ENCODE measurements at regions not wholly inside any gene's neighbourhood (a gene's known extent, or its start where the extent isn't known, plus 50 kb on each side); places are given as distances from the start of the nearest gene placed in this dataset.

GRCh38 chr2:71791501-71792135 is 338.3 kb downstream of the DYSF start:
- TF ChIP-seq REST (IDR thresholded peaks at IDR 0.05; ENCODE audit: insufficient read depth in 1 of 2, low read depth in 2 of 2, low read length in 1 of 2): no peak
- TF ChIP-seq TCF7L2 (IDR thresholded peaks at IDR 0.05; ENCODE audit: low read depth, low read length): no peak
- TF ChIP-seq SIN3A (IDR thresholded peaks at IDR 0.05; ENCODE audit: borderline replicate concordance, insufficient read depth, low read depth, low read length): no peak
- TF ChIP-seq CTCF (IDR thresholded peaks at IDR 0.05): no peak
- no peak for TF ChIP-seq POLR2AphosphoS5 (IDR thresholded peaks at IDR 0.05; ENCODE audit: low read depth, low read length)
- BruUV-seq (replicated peaks): no TSS peak

GRCh38 chr2:71791061-71791450 is 337.7 kb downstream of the DYSF start:
- ATAC-seq (no peak), DNase-seq (ENCODE audit: low read depth, low spot score) (no peak)
- Histone ChIP-seq H3K36me3 (ENCODE audit: control insufficient read depth, insufficient read depth, low read length) (no peaks in the 10 kb centered on the region), H3K4me3 (ENCODE audit: low read depth in 2 of 2, low read length in 2 of 2) (no peak overlapping the region), H3K27ac (ENCODE audit: low read length) (no peak overlapping the region), H3K9me3 (ENCODE audit: control insufficient read depth, insufficient read depth, low read depth, low read length) (no peaks in the 10 kb centered on the region), H3K4me1 (ENCODE audit: control insufficient read depth, insufficient read depth, low read length) (peaks cover 20% of the 10 kb centered on the region), H3K27me3 (ENCODE audit: control insufficient read depth, insufficient read depth, low read length) (no peaks in the 10 kb centered on the region)
- BruUV-seq (replicated peaks): no TSS peak
- intact Hi-C loops (cut with micrococcal nuclease; ENCODE audit: unreplicated experiment): no loop called here
- POLR2A ChIA-PET: no interaction called here
- CTCF ChIA-PET: no interaction called here
- in situ Hi-C loops (cut with HindIII; ENCODE audit: low pct_unique_long_range_greater_than_20kb, low sequenced_read_pairs): no loop called here
- no peak for TF ChIP-seq CTCF (IDR thresholded peaks at IDR 0.05)
- no peak for TF ChIP-seq REST (IDR thresholded peaks at IDR 0.05; ENCODE audit: insufficient read depth in 1 of 2, low read depth in 2 of 2, low read length in 1 of 2)
- TF ChIP-seq POLR2AphosphoS5 (IDR thresholded peaks at IDR 0.05; ENCODE audit: low read depth, low read length): no peak
- no peak for TF ChIP-seq SIN3A (IDR thresholded peaks at IDR 0.05; ENCODE audit: borderline replicate concordance, insufficient read depth, low read depth, low read length)
- TF ChIP-seq TCF7L2 (IDR thresholded peaks at IDR 0.05; ENCODE audit: low read depth, low read length): no peak; the same call in 1 of the 2 replicates

More at GRCh38 chr2:71791501-71792135, 338.3 kb downstream of the DYSF start:
- Histone ChIP-seq H3K36me3 (ENCODE audit: control insufficient read depth, insufficient read depth, low read length) (no peaks in the 10 kb centered on the region), H3K27me3 (ENCODE audit: control insufficient read depth, insufficient read depth, low read length) (no peaks in the 10 kb centered on the region), H3K27ac (ENCODE audit: low read length) (no peak overlapping the region), H3K4me1 (ENCODE audit: control insufficient read depth, insufficient read depth, low read length) (peaks cover 25% of the 10 kb centered on the region), H3K9me3 (ENCODE audit: control insufficient read depth, insufficient read depth, low read depth, low read length) (no peaks in the 10 kb centered on the region), H3K4me3 (ENCODE audit: low read depth in 2 of 2, low read length in 2 of 2) (no peak overlapping the region)
- no peak for DNase-seq (ENCODE audit: low read depth, low spot score)
- intact Hi-C loops (cut with micrococcal nuclease; ENCODE audit: unreplicated experiment) (no loop called here), in situ Hi-C loops (cut with HindIII; ENCODE audit: low pct_unique_long_range_greater_than_20kb, low sequenced_read_pairs) (no loop called here)
- ChIA-PET POLR2A (no interaction called here), CTCF (no interaction called here)
- ATAC-seq: no peak
